Calu3 (cell line): ENCODE measurements at regions not wholly inside any gene's neighbourhood (a gene's known extent, or its start where the extent isn't known, plus 50 kb on each side); places are given as distances from the start of the nearest gene placed in this dataset.

Source experiments
- BruUV-seq: library from RNA; stranded (reverse); fragments of 400-500 nt; replicated peaks from 2 replicates; lab custom pipeline; 2021; lab: Mats Ljungman, UMichigan
- CTCF ChIA-PET: fragments of 300-600 bp; sonication (Branson Sonifier 250); formaldehyde crosslinking; loops from one replicate; lab custom pipeline; 2022; ENCODE audit warnings: antibody characterized with exemption; lab: Charles Lee
- DNase-seq: peaks from one replicate; pipeline ENCODE4 v3.0.0; 2022
- H3K27ac Mint-ChIP-seq: one replicate; pipeline ENCODE4 v1.8.0; 2022; ENCODE audit warnings: mixed read lengths; ENCODE audit not compliant: unreplicated experiment
- H3K27me3 Mint-ChIP-seq: one replicate; pipeline ENCODE4 v1.8.0; 2022; ENCODE audit warnings: mixed read lengths; ENCODE audit not compliant: unreplicated experiment
- H3K36me3 Mint-ChIP-seq: one replicate; pipeline ENCODE4 v1.8.0; 2022; ENCODE audit warnings: mild to moderate bottlenecking, moderate library complexity, mixed read lengths; ENCODE audit not compliant: insufficient read depth, unreplicated experiment
- H3K4me1 Mint-ChIP-seq: one replicate; pipeline ENCODE4 v1.8.0; 2022; ENCODE audit warnings: mild to moderate bottlenecking, low read depth, mixed read lengths; ENCODE audit not compliant: unreplicated experiment
- H3K4me3 Mint-ChIP-seq: one replicate; pipeline ENCODE4 v1.8.0; 2022; ENCODE audit warnings: mild to moderate bottlenecking, low read depth, moderate library complexity, mixed read lengths; ENCODE audit not compliant: unreplicated experiment
- H3K9me3 Mint-ChIP-seq: one replicate; pipeline ENCODE4 v1.8.0; 2022; ENCODE audit warnings: low read depth, mixed read lengths; ENCODE audit not compliant: unreplicated experiment
- CTCF ChIP-seq: fragments of 200-600 bp; IDR thresholded peaks from one replicate; pipeline ENCODE4 v1.8.0; 2022; ENCODE audit warnings: antibody characterized with exemption; ENCODE audit not compliant: unreplicated experiment
- intact Hi-C: fragments of 100-400 bp; cut with micrococcal nuclease; formaldehyde crosslinking; loops from one replicate; pipeline ENCODE4 v1.10.0; 2022; ENCODE audit not compliant: unreplicated experiment

- Mint-ChIP-seq H3K27ac (peak overlapping the region; percentile 66), H3K27me3 (no peaks in the 10 kb centered on the region), H3K9me3 (peaks cover 5% of the 10 kb centered on the region), H3K4me1 (peaks cover 18% of the 10 kb centered on the region), H3K4me3 (no peak overlapping the region), H3K36me3 (peaks cover 7% of the 10 kb centered on the region)
- BruUV-seq, result no TSS peak
- CTCF ChIA-PET, result no interaction called here
- no peak for TF ChIP-seq CTCF
- intact Hi-C loops, result loop anchor here (5.0 kb wide), 1 partner anchor 130 kb away; no protein-coding TSS in a partner anchor
- DNase-seq, result no peak
These were observed 145.4 kb upstream of the CPEB2 start for GRCh38 chr4:14856934-14857235.

GRCh38 chr4:14857475-14857874 is 144.8 kb upstream of the CPEB2 start:
- no TSS peak for BruUV-seq
- DNase-seq, result no peak
- no peaks in the 10 kb centered on the region for H3K27me3 Mint-ChIP-seq
- no peak overlapping the region for H3K4me3 Mint-ChIP-seq
- CTCF ChIA-PET, result no interaction called here
- TF ChIP-seq CTCF, result no peak
- peaks cover 18% of the 10 kb centered on the region for H3K4me1 Mint-ChIP-seq
- intact Hi-C loops, result loop anchor here (5.0 kb wide), 1 partner anchor 130 kb away; no protein-coding TSS in a partner anchor
- peaks cover 7% of the 10 kb centered on the region for H3K36me3 Mint-ChIP-seq
- H3K27ac Mint-ChIP-seq, result no peak overlapping the region
- peaks cover 1% of the 10 kb centered on the region for H3K9me3 Mint-ChIP-seq

GRCh38 chr4:14857981-14858380 is 144.3 kb upstream of the CPEB2 start:
- no peaks in the 10 kb centered on the region for H3K27me3 Mint-ChIP-seq
- DNase-seq, result no peak
- H3K4me3 Mint-ChIP-seq, result no peak overlapping the region
- no TSS peak for BruUV-seq
- no peak overlapping the region for H3K27ac Mint-ChIP-seq
- peaks cover 7% of the 10 kb centered on the region for H3K36me3 Mint-ChIP-seq
- TF ChIP-seq CTCF, result no peak
- CTCF ChIA-PET, result no interaction called here
- H3K9me3 Mint-ChIP-seq, result no peaks in the 10 kb centered on the region
- peaks cover 18% of the 10 kb centered on the region for H3K4me1 Mint-ChIP-seq
- intact Hi-C loops, result loop anchor here (5.0 kb wide), 1 partner anchor 131 kb away; no protein-coding TSS in a partner anchor

GRCh38 chr4:14862891-14863290 is 139.4 kb upstream of the CPEB2 start:
- BruUV-seq, result no TSS peak
- intact Hi-C loops, result no loop called here
- CTCF ChIA-PET, result no interaction called here
- TF ChIP-seq CTCF, result no peak
- Mint-ChIP-seq H3K27me3 (peaks cover 8% of the 10 kb centered on the region), H3K4me3 (no peak overlapping the region), H3K36me3 (no peaks in the 10 kb centered on the region), H3K4me1 (no peaks in the 10 kb centered on the region), H3K9me3 (no peaks in the 10 kb centered on the region), H3K27ac (no peak overlapping the region)
- no peak for DNase-seq
